Gastroesophageal sphincter (tissue), 3 donors: ENCODE measurements at regions not wholly inside any gene's neighbourhood (a gene's known extent, or its start where the extent isn't known, plus 50 kb on each side); places are given as distances from the start of the nearest gene placed in this dataset.

ENCODE experiments used
- CTCF ChIP-seq, 4 experiments: fragments of 200-600 bp in 2 of 4; fragments of 450-650 bp in 2 of 4; sonication (generic) in 1 of 4; IDR thresholded peaks; one replicate each; pipeline ENCODE4 v1.5.1; 2017 to 2019; ENCODE audit warnings: antibody characterized with exemption in 4 of 4, mild to moderate bottlenecking in 2 of 4, moderate library complexity in 2 of 4
- POLR2A ChIP-seq, 2 donors: fragments of 450-650 bp; IDR thresholded peaks; one replicate each; pipeline ENCODE4 v1.6.1; 2017; ENCODE audit warnings: antibody characterized with exemption in 2 of 2, mild to moderate bottlenecking in 2 of 2, moderate library complexity in 1 of 2
- POLR2AphosphoS5 ChIP-seq: sonication (generic); formaldehyde crosslinking; IDR thresholded peaks from one replicate; pipeline ENCODE4 v1.6.1; 2017; ENCODE audit warnings: antibody characterized with exemption

GRCh38 chr16:65790768-65791167 lies 575.7 kb upstream of the CDH5 start:
- TF ChIP-seq POLR2AphosphoS5 (no peak), CTCF (IDR thresholded peaks at IDR 0.05) (no peak), POLR2A (IDR thresholded peaks at IDR 0.05) (no peak)
